GM12878 (cell line): ENCODE measurements at regions not wholly inside any gene's neighbourhood (a gene's known extent, or its start where the extent isn't known, plus 50 kb on each side); places are given as distances from the start of the nearest gene placed in this dataset.

Experiments used
- ATAC-seq: fragments of 200-7000 bp; cut with Tn5 transposase; 3 replicates; pipeline ENCODE4 v1.9.1; 2020; ENCODE audit warnings: mild to moderate bottlenecking, moderate library complexity
- BruUV-seq: library from RNA; stranded (reverse); fragments of 400-500 nt; replicated peaks from 2 replicates; lab custom pipeline; 2021; lab: Mats Ljungman, UMichigan
- CTCF ChIA-PET: fragments of 300-600 bp; sonication (Branson Sonifier 250); formaldehyde crosslinking; extraction: SDS; loops from one replicate; lab custom pipeline; 2021; ENCODE audit warnings: inconsistent platforms; lab: Yijun Ruan, JAX
- POLR2A ChIA-PET: fragments of 350-600 bp; formaldehyde crosslinking; extraction: SDS; loops from one replicate; lab custom pipeline; 2021; ENCODE audit warnings: inconsistent platforms; lab: Charles Lee
- RAD21 ChIA-PET: fragments of 300-600 bp; sonication (Branson Sonifier 250); formaldehyde crosslinking; loops from one replicate; lab custom pipeline; 2023; ENCODE audit warnings: antibody characterized with exemption; ENCODE audit not compliant: unreplicated experiment; lab: Charles Lee
- SMC1A ChIA-PET: fragments of 300-600 bp; sonication (Branson Sonifier 250); formaldehyde crosslinking; loops from one replicate; lab custom pipeline; 2023; ENCODE audit not compliant: unreplicated experiment, uncharacterized antibody; lab: Charles Lee
- DNase-seq: peaks from one replicate; pipeline ENCODE4 v3.0.0-alpha.2; 2011; ENCODE audit warnings: low read depth, low spot score
- FAIRE-seq: peaks from 3 replicates; lab custom pipeline; 2011; peaks lifted over from hg19 to GRCh38; lab: Jason Lieb, UNC
- H2AFZ ChIP-seq: 2 replicates; pipeline ENCODE4 v1.6.0; 2011; ENCODE audit warnings: low read depth, low read length, control low read depth; ENCODE audit not compliant: control insufficient read depth
- H3K27ac ChIP-seq: 2 replicates; pipeline ENCODE4 v1.5.1; 2011; ENCODE audit warnings: control low read depth; ENCODE audit not compliant: control insufficient read depth, insufficient read depth
- H3K27me3 ChIP-seq, 2 experiments: replicated peaks in 1 of 2; 2 replicates each; pipeline versions ENCODE4 v1.6.0 to v1.6.1; 2011; ENCODE audit warnings: low read length in 1 of 2; ENCODE audit not compliant: control insufficient read depth in 2 of 2, insufficient read depth in 2 of 2
- H3K36me3 ChIP-seq, 2 experiments: 2 replicates each; pipeline ENCODE4 v1.5.1; 2011; ENCODE audit warnings: low read length in 1 of 2; ENCODE audit not compliant: control insufficient read depth in 2 of 2, insufficient read depth in 2 of 2
- H3K4me1 ChIP-seq: 2 replicates; pipeline ENCODE4 v1.6.1; 2011; ENCODE audit warnings: mild to moderate bottlenecking, low read length, moderate library complexity, mixed read lengths; ENCODE audit not compliant: control insufficient read depth, insufficient read depth
- H3K4me2 ChIP-seq: 2 replicates; pipeline ENCODE4 v1.6.0; 2011; ENCODE audit warnings: control low read depth; ENCODE audit not compliant: control insufficient read depth, insufficient read depth
- H3K4me3 ChIP-seq: fragments of 200-600 bp; sonication (generic); 2 replicates; pipeline ENCODE4 v1.5.1; 2016
- H3K79me2 ChIP-seq: 2 replicates; pipeline ENCODE4 v1.6.0; 2011; ENCODE audit warnings: low read length; ENCODE audit not compliant: control insufficient read depth, insufficient read depth
- H3K9ac ChIP-seq: 2 replicates; pipeline ENCODE4 v1.8.0; 2011; ENCODE audit warnings: low read length, control low read depth, mixed read lengths; ENCODE audit not compliant: control insufficient read depth, insufficient read depth
- H3K9me3 ChIP-seq: replicated peaks from 3 replicates; pipeline ENCODE4 v1.5.1; 2011; ENCODE audit warnings: mild to moderate bottlenecking, low read length; ENCODE audit not compliant: control insufficient read depth, insufficient read depth
- H4K20me1 ChIP-seq: 2 replicates; pipeline ENCODE4 v1.6.0; 2011; ENCODE audit not compliant: control insufficient read depth, insufficient read depth
- DPF2 ChIP-seq: fragments of 450-650 bp; IDR thresholded peaks from 2 replicates; pipeline ENCODE4 v1.6.1; 2017; ENCODE audit warnings: mild to moderate bottlenecking
- FOXK2 ChIP-seq: fragments of 450-650 bp; IDR thresholded peaks from 2 replicates; pipeline ENCODE4 v1.6.1; 2017; ENCODE audit warnings: mild to moderate bottlenecking, moderate library complexity
- HCFC1 ChIP-seq: fragments of 150-350 bp; IDR thresholded peaks from 2 replicates; pipeline ENCODE4 v1.6.1; 2014; ENCODE audit warnings: low read length
- HDGF ChIP-seq: fragments of 450-650 bp; IDR thresholded peaks from 2 replicates; pipeline ENCODE4 v1.6.1; 2016; ENCODE audit warnings: antibody characterized with exemption
- NR2C1 ChIP-seq: fragments of 450-650 bp; IDR thresholded peaks from 2 replicates; pipeline ENCODE4 v1.6.1; 2017; ENCODE audit warnings: antibody characterized with exemption, mild to moderate bottlenecking, moderate library complexity
- NRF1 ChIP-seq: conservative IDR thresholded peaks from 2 replicates; pipeline ENCODE4 v1.6.1; 2011; ENCODE audit warnings: mild to moderate bottlenecking, low read depth, low read length, improper control_type of control experiment
- PML ChIP-seq: IDR thresholded peaks from 2 replicates; pipeline ENCODE4 v1.6.1; 2012; ENCODE audit warnings: low read length, inconsistent platforms
- POU2F2 ChIP-seq: IDR thresholded peaks from 3 replicates; pipeline ENCODE4 v1.6.1; 2011; ENCODE audit warnings: low read depth, mild to moderate bottlenecking, low read length, borderline replicate concordance
- RELA ChIP-seq: fragments of 450-650 bp; IDR thresholded peaks from 2 replicates; pipeline ENCODE4 v1.8.0; 2014; ENCODE audit warnings: borderline replicate concordance; ENCODE audit not compliant: partially characterized antibody
- TARDBP ChIP-seq: IDR thresholded peaks from 2 replicates; pipeline ENCODE4 v1.6.1; 2016; ENCODE audit warnings: borderline replicate concordance
- WGBS: methylation state at CpG from one replicate; pipeline ENCODE4 v1.1.6; 2016; ENCODE audit warnings: low lambda C conversion rate; ENCODE audit not compliant: insufficient replicate concordance, insufficient coverage; ENCODE audit errors: missing lambda C conversion rate; 5-methylcytosine and 5-hydroxymethylcytosine counted together
- in situ Hi-C: fragments of 300-500 bp; cut with MboI; formaldehyde crosslinking; loops from 9 replicates; pipeline ENCODE4 v1.14.3; 2018; ENCODE audit warnings: mixed read lengths
- intact Hi-C: fragments of 100-400 bp; cut with micrococcal nuclease; formaldehyde crosslinking; loops from one replicate; pipeline ENCODE4 v1.14.2; 2022; ENCODE audit not compliant: unreplicated experiment
- TF ChIP-seq, protein P1 (sequence below): fragments of 450-650 bp; IDR thresholded peaks from 2 replicates; pipeline ENCODE4 v1.6.1; 2016; ENCODE audit warnings: mild to moderate bottlenecking
- TF ChIP-seq, protein P2 (sequence below): fragments of 450-650 bp; IDR thresholded peaks from 2 replicates; pipeline ENCODE4 v1.6.1; 2018; ENCODE audit warnings: borderline replicate concordance, mild to moderate bottlenecking; ENCODE audit not compliant: partially characterized antibody
- TF ChIP-seq, protein P3 (sequence below): IDR thresholded peaks from 2 replicates; pipeline ENCODE4 v1.6.1; 2011; ENCODE audit warnings: mild to moderate bottlenecking, low read depth, low read length, moderate library complexity; ENCODE audit not compliant: insufficient replicate concordance
- TF ChIP-seq, protein P4 (sequence below): fragments of 450-650 bp; IDR thresholded peaks from 2 replicates; pipeline ENCODE4 v1.6.1; 2016; ENCODE audit warnings: mild to moderate bottlenecking
- TF ChIP-seq, protein P5 (sequence below): fragments of 150-350 bp; IDR thresholded peaks from 2 replicates; pipeline ENCODE4 v1.6.1; 2014; ENCODE audit warnings: mild to moderate bottlenecking, low read depth, low read length

DNA sequence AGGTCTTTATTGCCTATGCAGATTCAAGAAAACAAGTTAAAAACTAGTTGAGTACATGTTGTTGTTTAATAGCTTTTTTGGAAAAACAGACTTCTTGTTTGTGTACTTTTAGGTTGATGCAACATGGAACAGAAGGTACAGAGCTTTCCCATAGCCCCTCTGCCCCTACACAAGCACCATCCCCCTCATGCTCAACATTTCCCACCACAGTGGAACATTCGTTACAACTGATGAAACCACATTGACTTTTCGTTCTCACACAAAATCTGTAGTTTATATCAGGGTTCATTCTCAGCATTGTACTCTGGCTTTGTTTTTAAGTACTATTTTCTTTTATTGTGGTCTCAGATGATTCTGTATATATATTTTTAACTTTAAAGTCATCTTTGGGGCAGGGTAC is 1054.6 kb downstream of the NTRK3 start (continued):
- TF ChIP-seq RELA, result no peak
- TF ChIP-seq, all 136 proteins: peak for 0

DNA sequence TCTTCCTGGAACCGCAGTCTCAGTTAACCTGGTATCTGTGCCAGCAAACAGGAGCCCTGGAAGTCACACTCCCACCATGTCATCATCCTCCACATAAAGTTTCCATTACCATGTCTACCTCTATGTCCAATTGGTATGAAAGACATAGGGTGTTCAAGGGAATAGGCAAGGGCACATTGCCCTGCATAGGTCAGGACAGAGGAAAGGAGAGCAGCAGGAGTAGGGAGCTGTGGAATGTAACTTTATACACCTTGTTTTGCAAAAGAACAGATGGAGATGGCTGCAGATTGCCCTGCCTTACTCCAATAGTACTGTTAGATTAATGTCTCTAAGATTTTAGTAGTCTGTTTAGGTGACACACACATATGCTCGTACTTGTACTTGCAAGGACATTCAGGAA is 1056.4 kb downstream of the NTRK3 start:
- BruUV-seq, result no TSS peak
- Histone ChIP-seq H3K79me2 (no peaks in the 10 kb centered on the region), H2AFZ (no peak overlapping the region), H3K27ac (no peak overlapping the region), H3K4me1 (no peaks in the 10 kb centered on the region), H3K9me3 (no peaks in the 10 kb centered on the region; the same call in 2 of the 3 replicates), H3K9ac (no peak overlapping the region), H3K4me3 (no peak overlapping the region), H3K27me3 (no peaks in the 10 kb centered on the region), H4K20me1 (no peaks in the 10 kb centered on the region), H3K36me3 (no peaks in the 10 kb centered on the region), H3K4me2 (no peak overlapping the region)
- ATAC-seq (no peak), FAIRE-seq (no peak), DNase-seq (no peak)
- RAD21 ChIA-PET, result no interaction called here
- 30% methylated on average over 2 of the region's 2 CpGs for WGBS
- TF ChIP-seq HDGF, result no peak
- TF ChIP-seq NR2C1, result no peak
- TF ChIP-seq POU2F2, result no peak
- TF ChIP-seq, protein P1, sequence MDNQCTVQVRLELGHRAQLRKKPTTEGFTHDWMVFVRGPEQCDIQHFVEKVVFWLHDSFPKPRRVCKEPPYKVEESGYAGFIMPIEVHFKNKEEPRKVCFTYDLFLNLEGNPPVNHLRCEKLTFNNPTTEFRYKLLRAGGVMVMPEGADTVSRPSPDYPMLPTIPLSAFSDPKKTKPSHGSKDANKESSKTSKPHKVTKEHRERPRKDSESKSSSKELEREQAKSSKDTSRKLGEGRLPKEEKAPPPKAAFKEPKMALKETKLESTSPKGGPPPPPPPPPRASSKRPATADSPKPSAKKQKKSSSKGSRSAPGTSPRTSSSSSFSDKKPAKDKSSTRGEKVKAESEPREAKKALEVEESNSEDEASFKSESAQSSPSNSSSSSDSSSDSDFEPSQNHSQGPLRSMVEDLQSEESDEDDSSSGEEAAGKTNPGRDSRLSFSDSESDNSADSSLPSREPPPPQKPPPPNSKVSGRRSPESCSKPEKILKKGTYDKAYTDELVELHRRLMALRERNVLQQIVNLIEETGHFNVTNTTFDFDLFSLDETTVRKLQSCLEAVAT, result no peak
- no peak for TF ChIP-seq RELA
- TF ChIP-seq, protein P2, sequence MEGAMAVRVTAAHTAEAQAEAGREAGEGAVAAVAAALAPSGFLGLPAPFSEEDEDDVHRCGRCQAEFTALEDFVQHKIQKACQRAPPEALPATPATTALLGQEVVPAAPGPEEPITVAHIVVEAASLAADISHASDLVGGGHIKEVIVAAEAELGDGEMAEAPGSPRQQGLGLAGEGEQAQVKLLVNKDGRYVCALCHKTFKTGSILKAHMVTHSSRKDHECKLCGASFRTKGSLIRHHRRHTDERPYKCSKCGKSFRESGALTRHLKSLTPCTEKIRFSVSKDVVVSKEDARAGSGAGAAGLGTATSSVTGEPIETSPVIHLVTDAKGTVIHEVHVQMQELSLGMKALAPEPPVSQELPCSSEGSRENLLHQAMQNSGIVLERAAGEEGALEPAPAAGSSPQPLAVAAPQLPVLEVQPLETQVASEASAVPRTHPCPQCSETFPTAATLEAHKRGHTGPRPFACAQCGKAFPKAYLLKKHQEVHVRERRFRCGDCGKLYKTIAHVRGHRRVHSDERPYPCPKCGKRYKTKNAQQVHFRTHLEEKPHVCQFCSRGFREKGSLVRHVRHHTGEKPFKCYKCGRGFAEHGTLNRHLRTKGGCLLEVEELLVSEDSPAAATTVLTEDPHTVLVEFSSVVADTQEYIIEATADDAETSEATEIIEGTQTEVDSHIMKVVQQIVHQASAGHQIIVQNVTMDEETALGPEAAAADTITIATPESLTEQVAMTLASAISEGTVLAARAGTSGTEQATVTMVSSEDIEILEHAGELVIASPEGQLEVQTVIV, result no peak
- TF ChIP-seq TARDBP, result no peak
- no peak for TF ChIP-seq DPF2
- TF ChIP-seq, protein P3, sequence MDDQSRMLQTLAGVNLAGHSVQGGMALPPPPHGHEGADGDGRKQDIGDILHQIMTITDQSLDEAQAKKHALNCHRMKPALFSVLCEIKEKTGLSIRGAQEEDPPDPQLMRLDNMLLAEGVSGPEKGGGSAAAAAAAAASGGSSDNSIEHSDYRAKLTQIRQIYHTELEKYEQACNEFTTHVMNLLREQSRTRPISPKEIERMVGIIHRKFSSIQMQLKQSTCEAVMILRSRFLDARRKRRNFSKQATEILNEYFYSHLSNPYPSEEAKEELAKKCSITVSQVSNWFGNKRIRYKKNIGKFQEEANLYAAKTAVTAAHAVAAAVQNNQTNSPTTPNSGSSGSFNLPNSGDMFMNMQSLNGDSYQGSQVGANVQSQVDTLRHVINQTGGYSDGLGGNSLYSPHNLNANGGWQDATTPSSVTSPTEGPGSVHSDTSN, result no peak
- TF ChIP-seq NRF1, result no peak
- TF ChIP-seq FOXK2, result no peak
- no peak for TF ChIP-seq HCFC1
- TF ChIP-seq PML, result no peak
- TF ChIP-seq, protein P4, sequence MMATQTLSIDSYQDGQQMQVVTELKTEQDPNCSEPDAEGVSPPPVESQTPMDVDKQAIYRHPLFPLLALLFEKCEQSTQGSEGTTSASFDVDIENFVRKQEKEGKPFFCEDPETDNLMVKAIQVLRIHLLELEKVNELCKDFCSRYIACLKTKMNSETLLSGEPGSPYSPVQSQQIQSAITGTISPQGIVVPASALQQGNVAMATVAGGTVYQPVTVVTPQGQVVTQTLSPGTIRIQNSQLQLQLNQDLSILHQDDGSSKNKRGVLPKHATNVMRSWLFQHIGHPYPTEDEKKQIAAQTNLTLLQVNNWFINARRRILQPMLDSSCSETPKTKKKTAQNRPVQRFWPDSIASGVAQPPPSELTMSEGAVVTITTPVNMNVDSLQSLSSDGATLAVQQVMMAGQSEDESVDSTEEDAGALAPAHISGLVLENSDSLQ, result no peak
- TF ChIP-seq, protein P5, sequence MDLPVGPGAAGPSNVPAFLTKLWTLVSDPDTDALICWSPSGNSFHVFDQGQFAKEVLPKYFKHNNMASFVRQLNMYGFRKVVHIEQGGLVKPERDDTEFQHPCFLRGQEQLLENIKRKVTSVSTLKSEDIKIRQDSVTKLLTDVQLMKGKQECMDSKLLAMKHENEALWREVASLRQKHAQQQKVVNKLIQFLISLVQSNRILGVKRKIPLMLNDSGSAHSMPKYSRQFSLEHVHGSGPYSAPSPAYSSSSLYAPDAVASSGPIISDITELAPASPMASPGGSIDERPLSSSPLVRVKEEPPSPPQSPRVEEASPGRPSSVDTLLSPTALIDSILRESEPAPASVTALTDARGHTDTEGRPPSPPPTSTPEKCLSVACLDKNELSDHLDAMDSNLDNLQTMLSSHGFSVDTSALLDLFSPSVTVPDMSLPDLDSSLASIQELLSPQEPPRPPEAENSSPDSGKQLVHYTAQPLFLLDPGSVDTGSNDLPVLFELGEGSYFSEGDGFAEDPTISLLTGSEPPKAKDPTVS, result no peak
- intact Hi-C loops, result no loop called here
- in situ Hi-C loops, result no loop called here
- POLR2A ChIA-PET, result no interaction called here
- CTCF ChIA-PET, result no interaction called here
- SMC1A ChIA-PET, result no interaction called here
